ENCODE measurements at regions not wholly inside any gene's neighbourhood (a gene's known extent, or its start where the extent isn't known, plus 50 kb on each side); places are given as distances from the start of the nearest gene placed in this dataset.

GRCh38 chr1:30475966-30476365, 247.4 kb downstream of the MATN1 start:
- Histone ChIP-seq H3K9me3 (replicated peaks; ENCODE audit: control insufficient read depth, low read depth, low read length) (peaks cover 4% of the 10 kb centered on the region), H3K4me1 (ENCODE audit: control insufficient read depth, insufficient read depth, low read length) (no peaks in the 10 kb centered on the region), H3K27ac (ENCODE audit: low read length) (no peak overlapping the region), H3K4me3 (ENCODE audit: low read length) (no peak overlapping the region), H3K27me3 (ENCODE audit: control insufficient read depth, insufficient read depth, low read length) (peaks cover 5% of the 10 kb centered on the region), H3K36me3 (ENCODE audit: control insufficient read depth, insufficient read depth, low read length) (no peaks in the 10 kb centered on the region)
- 56% methylated on average over 6 of the region's 6 CpGs for WGBS (ENCODE audit: insufficient coverage)
- no peak for DNase-seq

- H3K27me3 ChIP-seq (ENCODE audit: control insufficient read depth, insufficient read depth, low read length) = peaks cover 5% of the 10 kb centered on the region
- H3K27ac ChIP-seq (ENCODE audit: low read length) = no peak overlapping the region
- WGBS (ENCODE audit: insufficient coverage) = 80% methylated on average over 9 of the region's 9 CpGs
- H3K36me3 ChIP-seq (ENCODE audit: control insufficient read depth, insufficient read depth, low read length) = no peaks in the 10 kb centered on the region
- H3K9me3 ChIP-seq (replicated peaks; ENCODE audit: control insufficient read depth, low read depth, low read length) = no peaks in the 10 kb centered on the region
- no peak overlapping the region for H3K4me3 ChIP-seq (ENCODE audit: low read length)
- H3K4me1 ChIP-seq (ENCODE audit: control insufficient read depth, insufficient read depth, low read length) = no peaks in the 10 kb centered on the region
- DNase-seq = no peak
These were observed 248.2 kb downstream of the MATN1 start for GRCh38 chr1:30475201-30475600.

GRCh38 chr1:30474818-30475200, 248.6 kb downstream of the MATN1 start:
- Histone ChIP-seq H3K4me1 (ENCODE audit: control insufficient read depth, insufficient read depth, low read length) (no peaks in the 10 kb centered on the region), H3K27me3 (ENCODE audit: control insufficient read depth, insufficient read depth, low read length) (peaks cover 5% of the 10 kb centered on the region), H3K9me3 (replicated peaks; ENCODE audit: control insufficient read depth, low read depth, low read length) (no peaks in the 10 kb centered on the region), H3K4me3 (ENCODE audit: low read length) (no peak overlapping the region), H3K27ac (ENCODE audit: low read length) (no peak overlapping the region), H3K36me3 (ENCODE audit: control insufficient read depth, insufficient read depth, low read length) (no peaks in the 10 kb centered on the region)
- WGBS (ENCODE audit: insufficient coverage) = 54% methylated on average over 7 of the region's 9 CpGs
- no peak for DNase-seq

GRCh38 chr1:30473922-30474817, 249.2 kb downstream of the MATN1 start:
- H3K4me1 ChIP-seq (ENCODE audit: control insufficient read depth, insufficient read depth, low read length) = no peaks in the 10 kb centered on the region
- H3K4me3 ChIP-seq (ENCODE audit: low read length) = no peak overlapping the region
- no peaks in the 10 kb centered on the region for H3K9me3 ChIP-seq (replicated peaks; ENCODE audit: control insufficient read depth, low read depth, low read length)
- 60% methylated on average over 7 of the region's 8 CpGs for WGBS (ENCODE audit: insufficient coverage)
- no peak for DNase-seq
- peaks cover 5% of the 10 kb centered on the region for H3K27me3 ChIP-seq (ENCODE audit: control insufficient read depth, insufficient read depth, low read length)
- H3K36me3 ChIP-seq (ENCODE audit: control insufficient read depth, insufficient read depth, low read length) = no peaks in the 10 kb centered on the region
- no peak overlapping the region for H3K27ac ChIP-seq (ENCODE audit: low read length)

- H3K4me1 ChIP-seq (ENCODE audit: control insufficient read depth, insufficient read depth, low read length) = no peaks in the 10 kb centered on the region
- peak; percentile 3 for DNase-seq
- no peak overlapping the region for H3K27ac ChIP-seq (ENCODE audit: low read length)
- H3K36me3 ChIP-seq (ENCODE audit: control insufficient read depth, insufficient read depth, low read length) = no peaks in the 10 kb centered on the region
- 60% methylated on average over 3 of the region's 7 CpGs for WGBS (ENCODE audit: insufficient coverage)
- H3K27me3 ChIP-seq (ENCODE audit: control insufficient read depth, insufficient read depth, low read length) = peaks cover 5% of the 10 kb centered on the region
- H3K9me3 ChIP-seq (replicated peaks; ENCODE audit: control insufficient read depth, low read depth, low read length) = no peaks in the 10 kb centered on the region
- no peak overlapping the region for H3K4me3 ChIP-seq (ENCODE audit: low read length)
These were observed 250.9 kb downstream of the MATN1 start for GRCh38 chr1:30472526-30472925.

GRCh38 chr1:30472009-30472408, 251.4 kb downstream of the MATN1 start:
- no peak for DNase-seq
- H3K36me3 ChIP-seq (ENCODE audit: control insufficient read depth, insufficient read depth, low read length) = no peaks in the 10 kb centered on the region
- H3K4me1 ChIP-seq (ENCODE audit: control insufficient read depth, insufficient read depth, low read length) = no peaks in the 10 kb centered on the region
- no peak overlapping the region for H3K4me3 ChIP-seq (ENCODE audit: low read length)
- H3K27me3 ChIP-seq (ENCODE audit: control insufficient read depth, insufficient read depth, low read length) = peaks cover 5% of the 10 kb centered on the region
- no peak overlapping the region for H3K27ac ChIP-seq (ENCODE audit: low read length)
- WGBS (ENCODE audit: insufficient coverage) = 71% methylated on average over 2 of the region's 4 CpGs
- no peaks in the 10 kb centered on the region for H3K9me3 ChIP-seq (replicated peaks; ENCODE audit: control insufficient read depth, low read depth, low read length)

- 83% methylated on average over 2 of the region's 2 CpGs for WGBS (ENCODE audit: insufficient coverage)
- H3K4me1 ChIP-seq (ENCODE audit: control insufficient read depth, insufficient read depth, low read length) = no peaks in the 10 kb centered on the region
- H3K9me3 ChIP-seq (replicated peaks; ENCODE audit: control insufficient read depth, low read depth, low read length) = no peaks in the 10 kb centered on the region
These were observed 252.1 kb downstream of the MATN1 start for GRCh38 chr1:30471307-30471706.

GRCh38 chr1:30469426-30469825, 254.0 kb downstream of the MATN1 start:
- Histone ChIP-seq H3K27me3 (ENCODE audit: control insufficient read depth, insufficient read depth, low read length) (peaks cover 3% of the 10 kb centered on the region), H3K36me3 (ENCODE audit: control insufficient read depth, insufficient read depth, low read length) (no peaks in the 10 kb centered on the region), H3K9me3 (replicated peaks; ENCODE audit: control insufficient read depth, low read depth, low read length) (no peaks in the 10 kb centered on the region), H3K4me3 (ENCODE audit: low read length) (no peak overlapping the region), H3K27ac (ENCODE audit: low read length) (no peak overlapping the region), H3K4me1 (ENCODE audit: control insufficient read depth, insufficient read depth, low read length) (no peaks in the 10 kb centered on the region)
- DNase-seq = no peak
- 64% methylated on average over 5 of the region's 5 CpGs for WGBS (ENCODE audit: insufficient coverage)

More at GRCh38 chr1:30471307-30471706, 252.1 kb downstream of the MATN1 start:
- DNase-seq = no peak
- H3K27ac ChIP-seq (ENCODE audit: low read length) = no peak overlapping the region
- H3K4me3 ChIP-seq (ENCODE audit: low read length) = no peak overlapping the region
- no peaks in the 10 kb centered on the region for H3K36me3 ChIP-seq (ENCODE audit: control insufficient read depth, insufficient read depth, low read length)
- peaks cover 5% of the 10 kb centered on the region for H3K27me3 ChIP-seq (ENCODE audit: control insufficient read depth, insufficient read depth, low read length)

- WGBS (ENCODE audit: insufficient coverage) = 91% methylated on average over 9 of the region's 10 CpGs
- no peaks in the 10 kb centered on the region for H3K36me3 ChIP-seq (ENCODE audit: control insufficient read depth, insufficient read depth, low read length)
- no peaks in the 10 kb centered on the region for H3K9me3 ChIP-seq (replicated peaks; ENCODE audit: control insufficient read depth, low read depth, low read length)
- H3K27ac ChIP-seq (ENCODE audit: low read length) = no peak overlapping the region
- no peak for DNase-seq
- H3K27me3 ChIP-seq (ENCODE audit: control insufficient read depth, insufficient read depth, low read length) = no peaks in the 10 kb centered on the region
- H3K4me3 ChIP-seq (ENCODE audit: low read length) = no peak overlapping the region
- no peaks in the 10 kb centered on the region for H3K4me1 ChIP-seq (ENCODE audit: control insufficient read depth, insufficient read depth, low read length)
These were observed 256.3 kb downstream of the MATN1 start for GRCh38 chr1:30467101-30467500.

GRCh38 chr1:30466610-30467009, 256.8 kb downstream of the MATN1 start:
- 57% methylated on average over 3 of the region's 3 CpGs for WGBS (ENCODE audit: insufficient coverage)
- DNase-seq = no peak
- no peaks in the 10 kb centered on the region for H3K36me3 ChIP-seq (ENCODE audit: control insufficient read depth, insufficient read depth, low read length)
- H3K4me3 ChIP-seq (ENCODE audit: low read length) = no peak overlapping the region
- H3K4me1 ChIP-seq (ENCODE audit: control insufficient read depth, insufficient read depth, low read length) = no peaks in the 10 kb centered on the region
- no peaks in the 10 kb centered on the region for H3K27me3 ChIP-seq (ENCODE audit: control insufficient read depth, insufficient read depth, low read length)
- H3K9me3 ChIP-seq (replicated peaks; ENCODE audit: control insufficient read depth, low read depth, low read length) = no peaks in the 10 kb centered on the region
- H3K27ac ChIP-seq (ENCODE audit: low read length) = no peak overlapping the region
